ENCODE measurements at regions not wholly inside any gene's neighbourhood (a gene's known extent, or its start where the extent isn't known, plus 50 kb on each side); places are given as distances from the start of the nearest gene placed in this dataset.

DNA sequence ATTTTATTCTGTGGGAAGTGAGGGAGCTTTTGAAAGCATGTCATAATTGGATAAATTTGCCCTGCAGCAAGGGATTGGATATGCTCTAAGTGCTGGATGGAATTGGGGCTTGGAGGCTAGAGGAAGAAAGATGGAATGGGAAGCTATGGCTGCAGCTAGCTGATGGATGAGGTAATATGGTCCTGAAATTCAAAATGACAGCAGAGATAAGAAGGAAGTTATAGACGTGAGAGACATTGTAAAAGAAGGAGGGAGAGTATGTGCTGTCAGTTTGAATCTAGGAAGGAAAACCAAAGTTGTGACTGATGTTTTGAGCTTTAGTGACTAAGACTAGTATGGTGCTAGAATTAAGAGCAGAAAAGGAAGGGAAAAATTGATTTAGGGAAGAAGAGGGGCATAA is 299.9 kb upstream of the SPAG17 start:
- TF ChIP-seq CTCF (IDR thresholded peaks at IDR 0.05) = no peak
- TF ChIP-seq POLR2A (IDR thresholded peaks at IDR 0.05) = no peak
